MCF 10A (cell line): ENCODE measurements at regions not wholly inside any gene's neighbourhood (a gene's known extent, or its start where the extent isn't known, plus 50 kb on each side); places are given as distances from the start of the nearest gene placed in this dataset.
A peak's percentile ranks its signal among the peaks of the same experiment; 100 is the strongest.

Experiments used
- BruUV-seq: library from RNA; stranded (reverse); fragments of 400-500 nt; replicated peaks from 2 replicates; lab custom pipeline; 2021; lab: Mats Ljungman, UMichigan
- CTCF ChIA-PET: fragments of 300-600 bp; sonication (Branson Sonifier 250); formaldehyde crosslinking; extraction: SDS; loops from one replicate; lab custom pipeline; 2021; ENCODE audit warnings: antibody characterized with exemption, inconsistent platforms; lab: Yijun Ruan, JAX
- POLR2A ChIA-PET: fragments of 300-600, 350-650 bp; sonication (Branson Sonifier 250); formaldehyde crosslinking; extraction: SDS; loops from one replicate; lab custom pipeline; 2020; ENCODE audit warnings: antibody characterized with exemption, inconsistent platforms; lab: Yijun Ruan, JAX
- DNase-seq: peaks from one replicate; pipeline ENCODE4 v3.0.0-alpha.2; 2018; ENCODE audit not compliant: unreplicated experiment
- H3K27ac Mint-ChIP-seq: one replicate; pipeline ENCODE4 v1.8.0; 2022; ENCODE audit warnings: mild to moderate bottlenecking, low read depth, mixed read lengths; ENCODE audit not compliant: unreplicated experiment
- H3K27me3 Mint-ChIP-seq: one replicate; pipeline ENCODE4 v1.8.0; 2022; ENCODE audit warnings: mixed read lengths; ENCODE audit not compliant: insufficient read depth, unreplicated experiment
- H3K36me3 Mint-ChIP-seq: one replicate; pipeline ENCODE4 v1.8.0; 2022; ENCODE audit warnings: mild to moderate bottlenecking, moderate library complexity, mixed read lengths; ENCODE audit not compliant: insufficient read depth, unreplicated experiment
- H3K4me1 Mint-ChIP-seq: one replicate; pipeline ENCODE4 v1.8.0; 2022; ENCODE audit warnings: mixed read lengths; ENCODE audit not compliant: insufficient read depth, unreplicated experiment
- H3K4me3 Mint-ChIP-seq: one replicate; pipeline ENCODE4 v1.8.0; 2022; ENCODE audit warnings: mild to moderate bottlenecking, moderate library complexity, mixed read lengths; ENCODE audit not compliant: unreplicated experiment
- H3K9me3 Mint-ChIP-seq: one replicate; pipeline ENCODE4 v1.8.0; 2022; ENCODE audit warnings: mixed read lengths; ENCODE audit not compliant: unreplicated experiment
- CTCF ChIP-seq: fragments of 200-600 bp; IDR thresholded peaks from one replicate; pipeline ENCODE4 v1.8.0; 2022; ENCODE audit warnings: antibody characterized with exemption, mild to moderate bottlenecking; ENCODE audit not compliant: unreplicated experiment
- intact Hi-C: fragments of 100-400 bp; cut with micrococcal nuclease; formaldehyde crosslinking; loops from 2 replicates; pipeline ENCODE4 v1.14.1; 2022

GRCh38 chr1:112250892-112251291 is 145.1 kb upstream of the CTTNBP2NL start:
- peaks cover 26% of the 10 kb centered on the region for H3K4me1 Mint-ChIP-seq
- TF ChIP-seq CTCF: no peak
- H3K27me3 Mint-ChIP-seq: no peaks in the 10 kb centered on the region
- intact Hi-C loops: no loop called here
- DNase-seq: no peak
- H3K36me3 Mint-ChIP-seq: no peaks in the 10 kb centered on the region
- no peak overlapping the region for H3K4me3 Mint-ChIP-seq
- CTCF ChIA-PET: interaction anchor here (1.1 kb wide), 1 partner anchor 11 kb away, joined by 3 read pairs; no protein-coding TSS in a partner anchor
- H3K9me3 Mint-ChIP-seq: no peaks in the 10 kb centered on the region
- no TSS peak for BruUV-seq
- POLR2A ChIA-PET: no interaction called here
- H3K27ac Mint-ChIP-seq: no peak overlapping the region

- ChIA-PET CTCF (interaction anchor here (0.8 kb wide), 1 partner anchor 118 kb away, joined by 3 read pairs; no protein-coding TSS in a partner anchor), POLR2A (no interaction called here)
- intact Hi-C loops: no loop called here
- Mint-ChIP-seq H3K4me1 (peaks cover 26% of the 10 kb centered on the region), H3K27me3 (no peaks in the 10 kb centered on the region), H3K36me3 (no peaks in the 10 kb centered on the region), H3K4me3 (peak overlapping the region; percentile 1), H3K27ac (peak overlapping the region; percentile 14), H3K9me3 (no peaks in the 10 kb centered on the region)
- no peak for TF ChIP-seq CTCF
- DNase-seq: peak; percentile 81
- no TSS peak for BruUV-seq
These were observed 144.1 kb upstream of the CTTNBP2NL start for GRCh38 chr1:112251766-112252506.

DNA sequence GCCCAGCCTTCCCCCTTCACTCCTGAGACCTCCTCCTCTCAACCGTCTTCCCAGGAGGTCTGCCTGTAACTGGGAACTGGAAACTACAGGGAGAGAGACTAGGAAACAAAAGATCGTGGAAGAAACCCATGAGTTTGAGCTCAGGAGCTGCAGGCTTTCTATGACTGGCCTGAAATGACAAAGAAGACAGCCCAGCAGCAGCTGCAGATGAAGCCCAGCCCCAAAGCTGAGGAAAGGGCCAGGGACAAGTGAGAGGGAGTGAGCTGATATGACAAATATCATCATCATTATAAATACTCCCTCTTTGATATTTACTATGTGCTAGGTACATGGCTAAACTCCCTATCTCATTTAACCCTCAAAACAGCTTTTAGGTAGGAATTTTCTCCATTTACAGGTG is 142.6 kb upstream of the CTTNBP2NL start:
- Mint-ChIP-seq H3K27ac (peak overlapping the region; percentile 23), H3K4me3 (no peak overlapping the region), H3K4me1 (peaks cover 26% of the 10 kb centered on the region), H3K27me3 (peaks cover 4% of the 10 kb centered on the region), H3K36me3 (no peaks in the 10 kb centered on the region), H3K9me3 (no peaks in the 10 kb centered on the region)
- no peak for DNase-seq
- ChIA-PET POLR2A (no interaction called here), CTCF (interaction anchor here (1.0 to 1.4 kb wide), 6 partner anchors 9 to 487 kb away, joined by 3 to 6 read pairs (median 3); no protein-coding TSS in a partner anchor)
- intact Hi-C loops: no loop called here
- no TSS peak for BruUV-seq
- no peak for TF ChIP-seq CTCF

GRCh38 chr1:112255080-112255479 is 140.9 kb upstream of the CTTNBP2NL start:
- no peak for DNase-seq
- ChIA-PET CTCF (interaction anchor here (0.5 to 0.7 kb wide), 3 partner anchors 137 to 220 kb away, joined by 3 read pairs; no protein-coding TSS in a partner anchor), POLR2A (no interaction called here)
- Mint-ChIP-seq H3K27ac (no peak overlapping the region), H3K36me3 (no peaks in the 10 kb centered on the region), H3K9me3 (no peaks in the 10 kb centered on the region), H3K27me3 (peaks cover 14% of the 10 kb centered on the region), H3K4me3 (no peak overlapping the region), H3K4me1 (peaks cover 26% of the 10 kb centered on the region)
- intact Hi-C loops: no loop called here
- TF ChIP-seq CTCF: no peak
- BruUV-seq: no TSS peak
